ENCODE measurements at regions not wholly inside any gene's neighbourhood (a gene's known extent, or its start where the extent isn't known, plus 50 kb on each side); places are given as distances from the start of the nearest gene placed in this dataset.

DNA sequence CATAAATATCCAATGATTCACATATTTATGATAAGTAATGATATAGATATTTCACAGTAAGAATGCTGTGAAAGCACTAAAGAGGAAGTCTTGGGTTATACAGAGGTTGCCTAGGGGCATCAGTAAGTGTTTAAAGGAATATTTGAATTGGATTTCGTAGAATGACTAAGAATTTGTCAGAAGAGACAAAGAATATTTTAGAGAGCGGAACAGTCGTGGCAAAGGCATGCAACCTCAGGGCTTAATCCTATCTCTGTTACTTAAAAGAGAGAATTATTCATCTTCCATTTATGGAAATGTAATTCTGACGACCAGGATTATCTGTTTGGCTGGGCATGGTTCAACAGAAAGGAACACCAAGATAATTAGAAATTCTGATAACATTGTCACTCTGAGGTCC is 171.9 kb upstream of the NR5A2 start:
- no peak overlapping the region for H2BK120ac ChIP-seq (ENCODE audit: insufficient read depth, low read length, poor library complexity)
- no peak overlapping the region for H2BK5ac ChIP-seq (ENCODE audit: low read depth, low read length, poor library complexity)
- no peaks in the 10 kb centered on the region for H3K36me3 ChIP-seq (ENCODE audit: control insufficient read depth in 1 of 2, insufficient read depth in 2 of 2, low read length in 2 of 2)
- H3K23ac ChIP-seq (ENCODE audit: low read length), result no peak overlapping the region
- H2BK12ac ChIP-seq (ENCODE audit: low read length), result no peak overlapping the region
- DNase-seq, result peak; percentile 83 to 96
- no peak overlapping the region for H2AFZ ChIP-seq (ENCODE audit: insufficient read depth, low read length, poor library complexity)
- no peaks in the 10 kb centered on the region for H3K79me2 ChIP-seq (ENCODE audit: control insufficient read depth, insufficient read depth, low read length, poor library complexity)
- no peaks in the 10 kb centered on the region for H3K4me1 ChIP-seq (ENCODE audit: control insufficient read depth in 1 of 2, insufficient read depth in 2 of 2, low read length in 2 of 2)
- no CpG with 5 or more reads among the region's 4 CpGs for WGBS (ENCODE audit: extremely low coverage, insufficient coverage, insufficient read length)
- H4K91ac ChIP-seq (ENCODE audit: low read depth, low read length), result no peak overlapping the region
- no peak overlapping the region for H3K14ac ChIP-seq (ENCODE audit: low read length)
- no peak overlapping the region for H3K27ac ChIP-seq (ENCODE audit: low read depth, low read length)
- no peaks in the 10 kb centered on the region for H3K9me3 ChIP-seq (ENCODE audit: insufficient read depth, low read depth, low read length)
- no peak overlapping the region for H3K18ac ChIP-seq (ENCODE audit: low read length)
- no peak overlapping the region for H3K4me2 ChIP-seq (ENCODE audit: low read length)
- no peaks in the 10 kb centered on the region for H3K79me1 ChIP-seq (ENCODE audit: low read length)
- H4K8ac ChIP-seq (ENCODE audit: low read depth, low read length), result no peak overlapping the region
- no peak overlapping the region for H3K4ac ChIP-seq (ENCODE audit: low read depth, low read length)
- H2AK5ac ChIP-seq (ENCODE audit: low read length), result no peak overlapping the region
- H4K12ac ChIP-seq (ENCODE audit: low read depth, low read length), result no peak overlapping the region
- no peak overlapping the region for H3K9ac ChIP-seq (ENCODE audit: low read length)
- no peaks in the 10 kb centered on the region for H3K27me3 ChIP-seq (ENCODE audit: insufficient read depth, low read length)
- H3K4me3 ChIP-seq (ENCODE audit: low read depth, low read length), result no peak overlapping the region

DNA sequence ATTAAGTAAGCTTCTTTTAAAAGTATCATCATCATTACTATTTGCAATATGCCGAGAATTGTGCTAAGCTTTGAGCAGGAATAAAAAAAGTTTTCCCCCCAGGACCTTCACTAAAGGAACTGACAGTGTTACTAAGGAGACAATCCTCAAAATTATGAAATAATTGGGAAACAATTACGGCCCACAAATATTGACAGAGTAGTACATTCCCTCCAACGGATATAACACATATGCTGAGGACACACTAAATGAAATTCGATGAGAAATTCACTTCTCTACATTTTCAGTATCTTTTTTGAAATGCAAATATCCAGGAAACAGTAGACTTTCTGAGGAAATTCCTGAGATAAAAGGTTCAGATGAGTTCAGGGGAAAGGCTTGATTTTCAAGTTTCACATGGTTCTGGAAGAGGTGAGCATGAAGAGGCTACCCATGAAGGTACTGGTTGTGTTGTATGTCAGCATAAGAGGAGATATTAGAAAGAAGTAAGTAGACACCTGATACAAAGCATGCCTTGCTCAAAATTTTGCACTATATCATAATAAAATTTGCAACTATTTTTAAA is 171.2 kb upstream of the NR5A2 start:
- H3K4me1 ChIP-seq (ENCODE audit: control insufficient read depth in 1 of 2, insufficient read depth in 2 of 2, low read length in 2 of 2), result no peaks in the 10 kb centered on the region
- H3K79me1 ChIP-seq (ENCODE audit: low read length), result no peaks in the 10 kb centered on the region
- H4K12ac ChIP-seq (ENCODE audit: low read depth, low read length), result no peak overlapping the region
- no peak overlapping the region for H3K27ac ChIP-seq (ENCODE audit: low read depth, low read length)
- no peaks in the 10 kb centered on the region for H3K9me3 ChIP-seq (ENCODE audit: insufficient read depth, low read depth, low read length)
- no peak overlapping the region for H3K9ac ChIP-seq (ENCODE audit: low read length)
- H3K4me3 ChIP-seq (ENCODE audit: low read depth, low read length), result no peak overlapping the region
- no peak overlapping the region for H2BK5ac ChIP-seq (ENCODE audit: low read depth, low read length, poor library complexity)
- DNase-seq, result peak; percentile 27 to 84
- H2AFZ ChIP-seq (ENCODE audit: insufficient read depth, low read length, poor library complexity), result no peak overlapping the region
- H3K18ac ChIP-seq (ENCODE audit: low read length), result no peak overlapping the region
- no peaks in the 10 kb centered on the region for H3K27me3 ChIP-seq (ENCODE audit: insufficient read depth, low read length)
- no peak overlapping the region for H3K14ac ChIP-seq (ENCODE audit: low read length)
- H3K4me2 ChIP-seq (ENCODE audit: low read length), result no peak overlapping the region
- H3K23ac ChIP-seq (ENCODE audit: low read length), result no peak overlapping the region
- no peaks in the 10 kb centered on the region for H3K36me3 ChIP-seq (ENCODE audit: control insufficient read depth in 1 of 2, insufficient read depth in 2 of 2, low read length in 2 of 2)
- H2BK12ac ChIP-seq (ENCODE audit: low read length), result no peak overlapping the region
- H2BK120ac ChIP-seq (ENCODE audit: insufficient read depth, low read length, poor library complexity), result no peak overlapping the region
- no peak overlapping the region for H4K8ac ChIP-seq (ENCODE audit: low read depth, low read length)
- H2AK5ac ChIP-seq (ENCODE audit: low read length), result no peak overlapping the region
- H3K79me2 ChIP-seq (ENCODE audit: control insufficient read depth, insufficient read depth, low read length, poor library complexity), result no peaks in the 10 kb centered on the region
- H3K4ac ChIP-seq (ENCODE audit: low read depth, low read length), result no peak overlapping the region
- WGBS (ENCODE audit: extremely low coverage, insufficient coverage, insufficient read length), result no CpG with 5 or more reads among the region's 4 CpGs
- H4K91ac ChIP-seq (ENCODE audit: low read depth, low read length), result no peak overlapping the region

DNA sequence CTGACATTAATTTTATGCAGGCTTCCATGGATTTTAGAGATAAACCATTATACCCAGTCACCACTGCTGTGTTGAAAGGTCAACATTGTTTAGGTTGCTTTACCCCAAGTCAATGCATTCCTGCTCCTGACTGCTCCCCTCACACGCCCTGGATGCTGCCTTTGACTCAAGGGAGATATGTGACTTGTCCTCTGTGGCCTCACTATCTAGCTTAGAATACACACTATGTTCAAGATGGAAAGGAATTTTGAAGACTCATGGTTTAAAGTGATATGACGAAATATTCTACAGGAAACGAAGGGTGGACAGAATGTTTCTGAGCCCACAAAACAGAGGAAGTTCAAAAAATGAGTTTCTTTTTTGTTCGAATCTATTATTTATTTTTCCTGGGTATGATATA is 170.4 kb upstream of the NR5A2 start:
- no peak overlapping the region for H3K4ac ChIP-seq (ENCODE audit: low read depth, low read length)
- H3K4me3 ChIP-seq (ENCODE audit: low read depth, low read length), result no peak overlapping the region
- H4K12ac ChIP-seq (ENCODE audit: low read depth, low read length), result no peak overlapping the region
- no peak overlapping the region for H2AFZ ChIP-seq (ENCODE audit: insufficient read depth, low read length, poor library complexity)
- no peak overlapping the region for H3K27ac ChIP-seq (ENCODE audit: low read depth, low read length)
- H2BK120ac ChIP-seq (ENCODE audit: insufficient read depth, low read length, poor library complexity), result no peak overlapping the region
- no peak overlapping the region for H4K8ac ChIP-seq (ENCODE audit: low read depth, low read length)
- H3K4me2 ChIP-seq (ENCODE audit: low read length), result no peak overlapping the region
- H3K9ac ChIP-seq (ENCODE audit: low read length), result no peak overlapping the region
- no CpG with 5 or more reads among the region's 4 CpGs for WGBS (ENCODE audit: extremely low coverage, insufficient coverage, insufficient read length)
- DNase-seq, result peak; percentile 67 to 83
- H3K27me3 ChIP-seq (ENCODE audit: insufficient read depth, low read length), result no peaks in the 10 kb centered on the region
- H2BK5ac ChIP-seq (ENCODE audit: low read depth, low read length, poor library complexity), result no peak overlapping the region
- no peak overlapping the region for H2AK5ac ChIP-seq (ENCODE audit: low read length)
- no peaks in the 10 kb centered on the region for H3K79me2 ChIP-seq (ENCODE audit: control insufficient read depth, insufficient read depth, low read length, poor library complexity)
- H3K9me3 ChIP-seq (ENCODE audit: insufficient read depth, low read depth, low read length), result no peaks in the 10 kb centered on the region
- no peak overlapping the region for H3K14ac ChIP-seq (ENCODE audit: low read length)
- H3K18ac ChIP-seq (ENCODE audit: low read length), result no peak overlapping the region
- no peaks in the 10 kb centered on the region for H3K36me3 ChIP-seq (ENCODE audit: control insufficient read depth in 1 of 2, insufficient read depth in 2 of 2, low read length in 2 of 2)
- no peak overlapping the region for H2BK12ac ChIP-seq (ENCODE audit: low read length)
- H3K79me1 ChIP-seq (ENCODE audit: low read length), result no peaks in the 10 kb centered on the region
- H3K23ac ChIP-seq (ENCODE audit: low read length), result no peak overlapping the region
- H4K91ac ChIP-seq (ENCODE audit: low read depth, low read length), result no peak overlapping the region
- H3K4me1 ChIP-seq (ENCODE audit: control insufficient read depth in 1 of 2, insufficient read depth in 2 of 2, low read length in 2 of 2), result no peaks in the 10 kb centered on the region

DNA sequence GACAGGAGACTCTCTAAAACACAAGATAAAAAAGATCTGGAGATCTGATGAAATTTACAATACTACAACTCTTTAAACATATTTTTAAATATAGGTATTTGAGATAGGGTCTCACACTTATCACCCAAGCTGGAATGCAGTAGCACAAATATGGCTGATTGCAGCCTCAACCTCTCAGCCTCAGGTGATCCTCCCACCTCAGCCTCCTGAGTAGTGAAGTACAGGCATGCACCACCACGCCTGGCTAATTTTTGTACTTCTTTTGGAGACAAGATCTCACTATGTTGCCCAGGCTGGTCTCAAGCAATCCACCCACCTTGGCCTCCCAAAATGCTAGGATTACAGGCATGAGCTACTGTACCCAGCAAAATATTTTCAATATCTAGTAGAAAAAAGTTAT is 170.0 kb upstream of the NR5A2 start:
- DNase-seq, result peak; percentile 62 to 85
- Histone ChIP-seq H3K18ac (ENCODE audit: low read length) (no peak overlapping the region), H3K14ac (ENCODE audit: low read length) (no peak overlapping the region), H3K4me3 (ENCODE audit: low read depth, low read length) (no peak overlapping the region), H4K12ac (ENCODE audit: low read depth, low read length) (no peak overlapping the region), H2BK12ac (ENCODE audit: low read length) (no peak overlapping the region), H3K4me2 (ENCODE audit: low read length) (no peak overlapping the region), H2BK5ac (ENCODE audit: low read depth, low read length, poor library complexity) (peak overlapping the region; percentile 19), H3K79me1 (ENCODE audit: low read length) (no peaks in the 10 kb centered on the region), H3K79me2 (ENCODE audit: control insufficient read depth, insufficient read depth, low read length, poor library complexity) (no peaks in the 10 kb centered on the region), H3K36me3 (ENCODE audit: control insufficient read depth in 1 of 2, insufficient read depth in 2 of 2, low read length in 2 of 2) (no peaks in the 10 kb centered on the region), H3K27me3 (ENCODE audit: insufficient read depth, low read length) (no peaks in the 10 kb centered on the region), H3K9ac (ENCODE audit: low read length) (no peak overlapping the region), H4K8ac (ENCODE audit: low read depth, low read length) (no peak overlapping the region), H3K27ac (ENCODE audit: low read depth, low read length) (no peak overlapping the region), H2BK120ac (ENCODE audit: insufficient read depth, low read length, poor library complexity) (no peak overlapping the region), H3K9me3 (ENCODE audit: insufficient read depth, low read depth, low read length) (no peaks in the 10 kb centered on the region), H2AK5ac (ENCODE audit: low read length) (no peak overlapping the region), H3K4me1 (ENCODE audit: control insufficient read depth in 1 of 2, insufficient read depth in 2 of 2, low read length in 2 of 2) (no peaks in the 10 kb centered on the region), H3K23ac (ENCODE audit: low read length) (no peak overlapping the region), H4K91ac (ENCODE audit: low read depth, low read length) (no peak overlapping the region), H3K4ac (ENCODE audit: low read depth, low read length) (no peak overlapping the region), H2AFZ (ENCODE audit: insufficient read depth, low read length, poor library complexity) (no peak overlapping the region)
- WGBS (ENCODE audit: extremely low coverage, insufficient coverage, insufficient read length), result no CpG with 5 or more reads among the region's 1 CpG

Data from trophoblast cell (in vitro differentiated cells and primary cell).